HG03521 (cell line): ENCODE measurements at regions not wholly inside any gene's neighbourhood (a gene's known extent, or its start where the extent isn't known, plus 50 kb on each side); places are given as distances from the start of the nearest gene placed in this dataset.
A peak's percentile ranks its signal among the peaks of the same experiment; 100 is the strongest.
"Not testable (repeated sequence)": the region's sequence is repeated elsewhere in the genome, so short reads cannot be mapped to it uniquely, and the experiment has no call there.

ENCODE experiments used
- ATAC-seq: cut with Tn5 transposase; IDR thresholded peaks from one replicate; pipeline ENCODE4 v1.9.1; 2021; ENCODE audit warnings: mild to moderate bottlenecking, moderate library complexity; ENCODE audit not compliant: unreplicated experiment

- ATAC-seq, result no peak
Measured at GRCh38 chr6:113356139-113356538, 501.0 kb upstream of the MARCKS start.

- ATAC-seq, result no peak
Measured at GRCh38 chr6:113357041-113357440, 500.1 kb upstream of the MARCKS start.

GRCh38 chr6:113358063-113358583 is 499.0 kb upstream of the MARCKS start:
- no peak for ATAC-seq

GRCh38 chr6:113359155-113360140 is 497.7 kb upstream of the MARCKS start:
- no peak for ATAC-seq

GRCh38 chr6:113361014-113361645 is 496.0 kb upstream of the MARCKS start:
- no peak for ATAC-seq

GRCh38 chr6:113362301-113363047 is 494.7 kb upstream of the MARCKS start:
- no peak for ATAC-seq

- no peak for ATAC-seq
Measured at GRCh38 chr6:113363048-113363798, 493.9 kb upstream of the MARCKS start.

- ATAC-seq, result no peak
Measured at GRCh38 chr6:113363866-113364265, 493.3 kb upstream of the MARCKS start.

GRCh38 chr6:113364766-113365165 is 492.4 kb upstream of the MARCKS start:
- ATAC-seq, result no peak

- no peak for ATAC-seq
Measured at GRCh38 chr6:113365191-113365590, 492.0 kb upstream of the MARCKS start.

- ATAC-seq, result no peak
Measured at GRCh38 chr6:113366505-113366904, 490.6 kb upstream of the MARCKS start.

- no peak for ATAC-seq
Measured at GRCh38 chr6:113370508-113371502, 486.3 kb upstream of the MARCKS start.

GRCh38 chr6:113375466-113375865 is 481.7 kb upstream of the MARCKS start:
- not testable (repeated sequence) for ATAC-seq

- ATAC-seq, result no peak
Measured at GRCh38 chr6:113375950-113376846, 480.9 kb upstream of the MARCKS start.

- ATAC-seq, result no peak
Measured at GRCh38 chr6:113376847-113377165, 480.3 kb upstream of the MARCKS start.

GRCh38 chr6:113377362-113377942 is 479.7 kb upstream of the MARCKS start:
- peak; percentile 71 for ATAC-seq

GRCh38 chr6:113380591-113380990 is 476.6 kb upstream of the MARCKS start:
- ATAC-seq, result no peak

GRCh38 chr6:113381232-113381631 is 475.9 kb upstream of the MARCKS start:
- ATAC-seq, result no peak
